Stomach (tissue), 4 donors: ENCODE measurements at regions not wholly inside any gene's neighbourhood (a gene's known extent, or its start where the extent isn't known, plus 50 kb on each side); places are given as distances from the start of the nearest gene placed in this dataset.
"Not testable (repeated sequence)": the region's sequence is repeated elsewhere in the genome, so short reads cannot be mapped to it uniquely, and the experiment has no call there.

Experiments used
- CTCF ChIP-seq, 7 experiments: fragments of 450-650 bp in 4 of 7; fragments of 200-600 bp in 3 of 7; sonication (generic) in 3 of 7; IDR thresholded peaks; one replicate each; pipeline ENCODE4 v1.5.1; 2016 to 2019; ENCODE audit warnings: antibody characterized with exemption in 7 of 7, control low read depth in 2 of 7, mild to moderate bottlenecking in 1 of 7
- POLR2A ChIP-seq, 4 donors: fragments of 450-650 bp; IDR thresholded peaks; one replicate each; pipeline ENCODE4 v1.6.1; 2016; ENCODE audit warnings: antibody characterized with exemption in 4 of 4, control low read depth in 2 of 4, mild to moderate bottlenecking in 1 of 4, moderate library complexity in 1 of 4
- POLR2AphosphoS5 ChIP-seq, 3 donors: sonication (generic); formaldehyde crosslinking; IDR thresholded peaks; one replicate each; pipeline ENCODE4 v1.6.1; 2016; ENCODE audit warnings: antibody characterized with exemption in 3 of 3

GRCh38 chr2:154582694-154583093 lies 115.8 kb upstream of the KCNJ3 start:
- TF ChIP-seq CTCF, POLR2A, POLR2AphosphoS5 (IDR thresholded peaks at IDR 0.05): not testable (repeated sequence)
